Fibroblast of the aortic adventitia (primary cell): ENCODE measurements at regions not wholly inside any gene's neighbourhood (a gene's known extent, or its start where the extent isn't known, plus 50 kb on each side); places are given as distances from the start of the nearest gene placed in this dataset.
"Not testable (repeated sequence)": the region's sequence is repeated elsewhere in the genome, so short reads cannot be mapped to it uniquely, and the experiment has no call there.

Experiments used
- DNase-seq: peaks from one replicate; pipeline ENCODE4 v3.0.0-alpha.2; 2010; ENCODE audit warnings: low read depth
- H3K4me3 ChIP-seq: 2 replicates; pipeline ENCODE4 v1.5.1; 2011; ENCODE audit warnings: low read depth, mild to moderate bottlenecking, control low read depth, low read length, moderate library complexity

- DNase-seq, H3K4me3 ChIP-seq: not testable (repeated sequence)
Measured at GRCh38 chr7:35152059-35152458, 101.8 kb downstream of the TBX20 start.

DNA sequence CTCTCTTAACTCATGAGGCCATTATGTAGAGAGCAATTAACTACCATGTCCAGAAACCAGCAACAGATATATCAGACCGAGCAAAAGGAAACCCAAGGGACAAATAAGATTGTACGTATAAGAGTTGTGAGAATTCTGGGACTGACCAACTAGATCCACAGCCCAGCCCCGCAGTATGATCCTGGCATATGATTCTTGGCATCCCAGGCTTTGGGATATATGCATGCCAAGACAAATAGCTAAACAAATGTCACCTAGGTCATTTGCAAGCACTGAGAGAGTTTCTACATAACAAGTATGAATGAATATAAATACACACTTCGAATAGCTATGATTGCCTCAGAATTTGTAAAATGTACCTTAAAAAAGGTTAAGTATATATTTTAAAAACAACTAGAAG lies 105.9 kb downstream of the TBX20 start:
- H3K4me3 ChIP-seq: not testable (repeated sequence)
- peak; percentile 5 for DNase-seq

DNA sequence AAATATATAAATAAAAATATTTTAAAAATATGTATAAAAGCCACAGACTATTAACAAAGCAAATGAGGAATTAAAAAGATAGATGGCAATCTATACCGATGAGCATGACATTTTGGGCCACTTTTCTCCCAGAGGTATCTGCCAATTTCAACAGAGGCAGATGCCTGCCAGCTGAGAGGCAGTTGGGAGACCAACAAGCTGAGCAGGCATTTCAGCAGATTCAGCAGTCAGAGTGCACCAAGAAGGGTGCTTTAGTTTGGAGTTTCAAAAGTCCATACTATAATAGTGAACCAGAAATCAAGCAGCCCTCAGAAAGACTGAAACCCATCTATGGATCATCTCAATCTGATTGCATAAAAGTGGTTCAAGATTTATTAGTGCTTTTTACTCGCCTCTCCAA lies 104.8 kb upstream of the DPY19L1 start:
- not testable (repeated sequence) for DNase-seq, H3K4me3 ChIP-seq

DNA sequence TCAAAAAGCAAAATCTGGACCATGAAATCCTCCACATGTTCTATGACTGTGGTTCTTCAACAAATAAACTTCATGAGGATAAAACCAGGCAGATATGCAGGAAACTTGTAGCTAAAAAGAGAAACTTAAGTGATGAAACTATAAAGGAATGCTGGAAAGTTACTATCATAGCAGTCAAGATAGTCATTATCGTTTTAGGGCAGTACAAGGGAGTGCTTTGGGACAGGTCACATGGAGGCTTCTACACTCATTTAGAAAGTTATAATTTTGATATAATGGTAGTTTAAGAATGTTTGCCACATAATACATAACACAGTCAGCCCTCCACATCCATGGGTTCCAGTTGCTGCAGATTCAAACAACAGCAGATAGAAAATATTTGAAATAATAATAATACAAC lies 102.0 kb upstream of the DPY19L1 start:
- peak; percentile 8 for DNase-seq

GRCh38 chr7:35133465-35133864 lies 96.2 kb upstream of the DPY19L1 start:
- H3K4me3 ChIP-seq, DNase-seq: not testable (repeated sequence)

More for the DNA sequence above, 102.0 kb upstream of the DPY19L1 start:
- H3K4me3 ChIP-seq: not testable (repeated sequence)

DNA sequence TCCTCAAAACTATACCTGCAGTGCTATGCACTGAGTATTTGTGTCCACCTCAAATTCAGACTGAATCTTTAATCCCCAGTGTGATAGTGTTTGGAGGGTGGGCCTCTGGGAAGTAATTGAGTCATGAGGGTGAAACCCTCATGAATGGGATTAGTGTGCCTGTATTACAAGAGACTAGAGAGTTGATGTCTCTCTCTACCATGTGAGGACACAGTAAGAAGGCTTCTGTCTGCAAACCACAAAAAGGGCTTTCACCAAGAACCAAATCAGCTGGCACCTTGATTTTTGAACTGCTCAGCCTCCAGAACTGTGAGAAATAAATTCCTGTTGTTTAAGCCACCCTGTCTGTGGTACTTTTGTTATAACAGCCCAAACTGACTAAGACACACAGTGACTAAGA lies 95.7 kb upstream of the DPY19L1 start:
- H3K4me3 ChIP-seq, DNase-seq: not testable (repeated sequence)

- DNase-seq, H3K4me3 ChIP-seq: not testable (repeated sequence)
Measured at GRCh38 chr7:35128662-35129061, 91.4 kb upstream of the DPY19L1 start.

DNA sequence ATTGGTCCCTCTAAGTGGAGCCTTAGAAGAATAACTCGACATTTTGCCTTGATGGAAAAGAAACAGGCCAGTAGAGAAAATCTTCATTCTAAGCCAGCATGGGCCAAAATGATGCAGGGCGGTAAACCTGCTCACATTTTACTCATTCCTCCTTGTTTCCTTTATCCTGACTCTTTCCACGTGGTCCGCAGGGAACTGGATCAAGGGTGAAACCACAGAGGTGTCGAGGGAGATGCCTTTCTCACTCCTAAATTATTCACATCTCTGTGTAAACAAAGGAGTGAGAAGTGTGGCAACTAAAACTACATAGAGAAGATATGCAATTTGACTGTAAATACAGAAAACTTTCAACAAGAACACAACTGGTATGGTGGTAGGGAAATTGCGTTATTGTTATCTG lies 81.2 kb upstream of the DPY19L1 start:
- peak; percentile 6 for DNase-seq
- H3K4me3 ChIP-seq: not testable (repeated sequence)

GRCh38 chr7:35106667-35107066 lies 69.4 kb upstream of the DPY19L1 start:
- peak; percentile 13 for DNase-seq
- not testable (repeated sequence) for H3K4me3 ChIP-seq

DNA sequence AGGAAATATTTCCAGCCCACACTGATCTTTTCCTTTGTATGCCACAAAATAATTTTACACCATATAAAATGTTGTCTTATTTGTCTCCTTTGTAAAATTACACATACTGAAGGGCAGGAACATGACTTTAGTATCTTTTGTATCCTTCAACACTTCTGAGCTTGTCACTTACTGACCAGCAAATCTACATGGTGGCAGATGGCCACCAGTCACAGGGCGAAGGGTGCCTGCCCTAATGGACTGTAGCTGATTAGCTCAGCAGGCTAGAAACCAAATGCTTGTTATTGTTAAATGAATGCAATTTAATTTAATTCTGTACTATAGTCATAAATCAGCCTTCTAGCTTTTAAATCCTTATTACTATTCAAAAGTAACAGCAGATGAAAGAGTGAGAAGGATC lies 68.2 kb upstream of the DPY19L1 start:
- not testable (repeated sequence) for H3K4me3 ChIP-seq, DNase-seq

DNA sequence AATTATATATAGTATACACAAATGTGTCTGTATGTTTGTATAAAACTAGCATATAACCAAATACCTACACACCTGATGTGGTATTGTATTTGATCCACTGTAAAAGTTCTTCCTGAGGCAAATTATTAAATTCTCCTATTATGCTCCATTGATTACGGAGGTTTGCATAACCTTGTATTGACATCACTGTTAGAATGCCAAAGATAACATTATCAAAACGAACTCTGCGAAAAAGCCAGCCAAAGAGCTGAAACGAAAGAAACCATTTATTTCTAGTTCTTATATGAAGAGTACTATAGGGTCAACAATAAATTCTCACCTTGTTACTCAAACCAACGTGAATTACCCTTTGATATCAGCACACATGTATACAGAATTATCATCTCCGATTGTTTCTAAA lies 65.6 kb upstream of the DPY19L1 start:
- not testable (repeated sequence) for H3K4me3 ChIP-seq, DNase-seq

- H3K4me3 ChIP-seq: not testable (repeated sequence)
Measured at GRCh38 chr7:35092961-35093360, 55.7 kb upstream of the DPY19L1 start.

More at GRCh38 chr7:35092961-35093360, 55.7 kb upstream of the DPY19L1 start:
- not testable (repeated sequence) for DNase-seq
